Mesenteric fat pad (tissue), 1 donor: ENCODE measurements at regions not wholly inside any gene's neighbourhood (a gene's known extent, or its start where the extent isn't known, plus 50 kb on each side); places are given as distances from the start of the nearest gene placed in this dataset.

Source experiments
- DNase-seq: peaks from one replicate; pipeline ENCODE4 v3.0.0-alpha.2; 2020; ENCODE audit warnings: low spot score
- donor health status: DM: yes; HTN: yes; CAD: no.

GRCh38 chr10:31709476-31709875, 219.2 kb downstream of the ARHGAP12 start:
- no peak for DNase-seq

GRCh38 chr10:31709028-31709427, 219.6 kb downstream of the ARHGAP12 start:
- DNase-seq = no peak

- DNase-seq = no peak
Measured at GRCh38 chr10:31708474-31708873, 220.2 kb downstream of the ARHGAP12 start.

- DNase-seq = no peak
Measured at GRCh38 chr10:31708046-31708445, 220.6 kb downstream of the ARHGAP12 start.

- no peak for DNase-seq
Measured at GRCh38 chr10:31707093-31708039, 221.3 kb downstream of the ARHGAP12 start.

- no peak for DNase-seq
Measured at GRCh38 chr10:31706464-31707092, 222.1 kb downstream of the ARHGAP12 start.

GRCh38 chr10:31705136-31705535, 223.5 kb downstream of the ARHGAP12 start:
- no peak for DNase-seq

GRCh38 chr10:31704195-31704594, 224.4 kb downstream of the ARHGAP12 start:
- DNase-seq = no peak

GRCh38 chr10:31702954-31703353, 225.7 kb downstream of the ARHGAP12 start:
- no peak for DNase-seq

GRCh38 chr10:31702005-31702404, 226.6 kb downstream of the ARHGAP12 start:
- DNase-seq = no peak

GRCh38 chr10:31701546-31701945, 227.1 kb downstream of the ARHGAP12 start:
- no peak for DNase-seq

GRCh38 chr10:31700181-31700611, 228.4 kb downstream of the ARHGAP12 start:
- no peak for DNase-seq

GRCh38 chr10:31698181-31698830, 230.3 kb downstream of the ARHGAP12 start:
- no peak for DNase-seq

GRCh38 chr10:31697271-31698180, 231.1 kb downstream of the ARHGAP12 start:
- peak; percentile 93 for DNase-seq

GRCh38 chr10:31694929-31695837, 233.4 kb downstream of the ARHGAP12 start:
- no peak for DNase-seq

- DNase-seq = no peak
Measured at GRCh38 chr10:31694126-31694685, 234.4 kb downstream of the ARHGAP12 start.

- DNase-seq = no peak
Measured at GRCh38 chr10:31693491-31693890, 235.1 kb downstream of the ARHGAP12 start.

- no peak for DNase-seq
Measured at GRCh38 chr10:31689233-31689632, 239.4 kb downstream of the ARHGAP12 start.

GRCh38 chr10:31687663-31688482, 240.8 kb downstream of the ARHGAP12 start:
- DNase-seq = no peak
